GM13976 (cell line): ENCODE measurements at regions not wholly inside any gene's neighbourhood (a gene's known extent, or its start where the extent isn't known, plus 50 kb on each side); places are given as distances from the start of the nearest gene placed in this dataset.

Experiments used
- DNase-seq: peaks from one replicate; pipeline ENCODE4 v3.0.0; 2012; ENCODE audit warnings: low spot score
- in situ Hi-C: fragments of 300-500 bp; cut with MboI; formaldehyde crosslinking; loops from one replicate; pipeline ENCODE4 v1.12.0; 2022; ENCODE audit warnings: low sequenced_read_pairs, mixed read lengths, inconsistent platforms; ENCODE audit not compliant: unreplicated experiment
- TF ChIP-seq, protein P1 (sequence below): IDR thresholded peaks from 2 replicates; pipeline ENCODE4 v1.5.1; 2012; ENCODE audit warnings: borderline replicate concordance, mild to moderate bottlenecking; ENCODE audit not compliant: insufficient read depth; ENCODE audit errors: extremely low read depth, missing control alignments, control extremely low read depth

- in situ Hi-C loops: no loop called here
- TF ChIP-seq, protein P1, sequence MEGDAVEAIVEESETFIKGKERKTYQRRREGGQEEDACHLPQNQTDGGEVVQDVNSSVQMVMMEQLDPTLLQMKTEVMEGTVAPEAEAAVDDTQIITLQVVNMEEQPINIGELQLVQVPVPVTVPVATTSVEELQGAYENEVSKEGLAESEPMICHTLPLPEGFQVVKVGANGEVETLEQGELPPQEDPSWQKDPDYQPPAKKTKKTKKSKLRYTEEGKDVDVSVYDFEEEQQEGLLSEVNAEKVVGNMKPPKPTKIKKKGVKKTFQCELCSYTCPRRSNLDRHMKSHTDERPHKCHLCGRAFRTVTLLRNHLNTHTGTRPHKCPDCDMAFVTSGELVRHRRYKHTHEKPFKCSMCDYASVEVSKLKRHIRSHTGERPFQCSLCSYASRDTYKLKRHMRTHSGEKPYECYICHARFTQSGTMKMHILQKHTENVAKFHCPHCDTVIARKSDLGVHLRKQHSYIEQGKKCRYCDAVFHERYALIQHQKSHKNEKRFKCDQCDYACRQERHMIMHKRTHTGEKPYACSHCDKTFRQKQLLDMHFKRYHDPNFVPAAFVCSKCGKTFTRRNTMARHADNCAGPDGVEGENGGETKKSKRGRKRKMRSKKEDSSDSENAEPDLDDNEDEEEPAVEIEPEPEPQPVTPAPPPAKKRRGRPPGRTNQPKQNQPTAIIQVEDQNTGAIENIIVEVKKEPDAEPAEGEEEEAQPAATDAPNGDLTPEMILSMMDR: no peak
- no peak for DNase-seq
These were observed 160.9 kb upstream of the SMIM21 start for GRCh38 chr18:75588412-75588811.

DNA sequence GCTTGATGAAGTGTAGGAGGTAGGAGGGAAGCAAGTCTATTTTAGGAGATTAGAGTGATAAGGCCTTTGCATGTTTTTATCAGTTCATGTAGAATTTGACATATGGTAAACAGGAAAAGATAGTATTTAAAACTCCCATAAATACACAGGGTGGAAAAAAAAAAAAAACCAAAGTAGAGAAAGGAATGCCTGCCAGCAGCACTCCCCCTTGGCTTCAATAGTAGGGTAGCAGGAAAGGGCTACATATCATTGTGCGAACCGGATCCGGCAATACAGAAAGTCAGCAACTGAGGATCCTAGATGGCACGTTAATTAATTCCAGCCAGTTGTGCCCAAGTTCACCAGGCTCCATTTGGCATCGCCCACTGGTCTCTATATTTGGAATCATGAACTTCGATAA, 159.6 kb upstream of the SMIM21 start:
- DNase-seq: no peak
- TF ChIP-seq, protein P1: no peak
- in situ Hi-C loops: no loop called here

DNA sequence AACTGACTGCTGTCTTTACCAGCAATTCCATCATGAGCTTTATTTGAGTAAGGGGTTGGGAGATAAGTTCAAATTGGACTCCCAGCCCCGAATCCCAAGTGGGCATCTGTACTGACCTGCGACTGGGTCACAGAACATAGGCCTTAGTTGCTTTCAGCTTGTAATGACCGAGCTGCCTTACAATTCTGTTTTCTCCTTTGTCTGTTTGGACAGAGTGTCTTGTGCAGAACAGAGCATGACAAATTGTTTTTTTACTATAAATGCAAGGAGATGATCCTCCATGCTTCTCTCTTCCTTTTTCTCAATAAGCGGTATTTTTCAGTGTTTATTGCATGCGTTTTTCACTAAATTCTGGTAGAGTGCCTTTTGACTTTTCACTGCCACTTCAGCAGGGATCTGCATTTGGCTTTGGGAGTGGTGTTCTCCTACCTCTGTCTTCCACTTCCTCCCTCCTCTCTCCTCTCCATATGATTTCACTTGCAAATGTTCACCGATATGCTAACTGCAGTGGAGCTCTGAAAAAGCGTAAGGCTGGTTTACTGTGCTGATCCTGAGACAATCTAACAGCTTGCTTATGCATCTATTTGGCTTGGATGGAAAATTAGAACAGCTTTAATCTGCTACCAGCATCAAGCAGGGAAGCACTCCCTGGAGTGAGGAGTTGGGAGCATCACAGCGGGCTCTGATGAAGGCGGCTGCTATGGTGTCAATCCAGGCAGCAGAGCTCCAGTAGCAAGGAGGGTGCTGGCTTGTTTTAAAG, 158.8 kb upstream of the SMIM21 start:
- DNase-seq: no peak
- in situ Hi-C loops: no loop called here
- TF ChIP-seq, protein P1: no peak

GRCh38 chr18:75582940-75583339, 155.4 kb upstream of the SMIM21 start:
- no peak for DNase-seq
- TF ChIP-seq, protein P1: no peak
- in situ Hi-C loops: no loop called here

DNA sequence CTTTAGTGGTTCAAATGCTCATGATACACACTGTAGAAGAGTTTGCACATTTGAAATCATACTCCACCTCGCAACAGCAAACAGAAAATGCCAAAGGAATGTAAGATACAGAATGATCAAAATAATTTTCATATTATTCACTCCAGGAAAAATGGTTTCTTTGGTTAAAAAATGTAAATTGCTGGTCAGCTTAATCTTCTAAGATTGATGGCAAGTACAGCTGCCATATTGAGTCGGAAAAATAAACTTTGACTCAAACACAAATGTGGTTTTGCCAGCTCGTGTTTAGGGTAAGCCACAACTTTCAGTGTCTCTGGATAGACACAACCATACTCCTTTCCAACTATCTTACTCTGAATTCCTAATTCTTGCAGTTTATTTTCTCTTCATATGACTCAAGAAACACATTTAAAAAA, 154.9 kb upstream of the SMIM21 start:
- in situ Hi-C loops: no loop called here
- TF ChIP-seq, protein P1: no peak

GRCh38 chr18:75581336-75582131, 154.0 kb upstream of the SMIM21 start:
- TF ChIP-seq, protein P1: no peak
- in situ Hi-C loops: no loop called here
- no peak for DNase-seq

More for the DNA sequence above, 154.9 kb upstream of the SMIM21 start:
- DNase-seq: no peak
